Right lobe of liver (tissue), 6 donors: ENCODE measurements at regions not wholly inside any gene's neighbourhood (a gene's known extent, or its start where the extent isn't known, plus 50 kb on each side); places are given as distances from the start of the nearest gene placed in this dataset.

ENCODE experiments used
- ATAC-seq, 4 donors: fragments of 200-7000 bp; cut with Tn5 transposase; one replicate each; pipeline ENCODE4 v1.9.1; 2020; ENCODE audit warnings: mild to moderate bottlenecking in 4 of 4, moderate library complexity in 4 of 4
- DNase-seq, 3 donors: peaks; one replicate each; pipeline ENCODE4 v3.0.0-alpha.2; 2020
- H3K27ac ChIP-seq, 3 donors: fragments of 200-600 bp; one replicate each; pipeline ENCODE4 v1.8.0; 2022
- H3K27me3 ChIP-seq, 2 donors: fragments of 200-600 bp; one replicate each; pipeline ENCODE4 v1.8.0; 2022
- H3K36me3 ChIP-seq, 4 donors: fragments of 200-600 bp; sonication (generic) in 1 of 4; one replicate each; pipeline versions ENCODE4 v1.5.1 to v1.8.0; 2017 to 2022; ENCODE audit warnings: control low read depth in 1 of 4
- H3K4me1 ChIP-seq, 4 donors: fragments of 200-600 bp; sonication (generic) in 1 of 4; one replicate each; pipeline versions ENCODE4 v1.5.1 to v1.8.0; 2017 to 2022; ENCODE audit warnings: control low read depth in 1 of 4
- H3K4me3 ChIP-seq, 3 donors: fragments of 200-600 bp; one replicate each; pipeline ENCODE4 v1.8.0; 2022
- H3K9me3 ChIP-seq, 4 donors: fragments of 200-600 bp; sonication (generic) in 1 of 4; one replicate each; pipeline versions ENCODE4 v1.5.1 to v1.8.0; 2017 to 2022; ENCODE audit warnings: control low read depth in 1 of 4
- POLR2A ChIP-seq: fragments of 450-650 bp; IDR thresholded peaks from one replicate; pipeline ENCODE4 v1.6.1; 2017; ENCODE audit warnings: antibody characterized with exemption, mild to moderate bottlenecking
- WGBS: methylation state at CpG from one replicate; pipeline ENCODE4 v1.1.6; 2018; ENCODE audit warnings: low coverage, low lambda C conversion rate; ENCODE audit not compliant: insufficient coverage; ENCODE audit errors: missing lambda C conversion rate; 5-methylcytosine and 5-hydroxymethylcytosine counted together
- intact Hi-C, 2 donors: fragments of 100-400 bp; cut with DNase I; formaldehyde crosslinking; loops; one replicate each; pipeline versions ENCODE4 v1.11.2 to v1.14.1; 2022
- TF ChIP-seq, protein P1 (sequence below), 4 donors: fragments of 200-600 bp in 3 of 4; fragments of 450-650 bp in 1 of 4; IDR thresholded peaks; one replicate each; pipeline versions ENCODE4 v1.5.1 to v1.8.0; 2016 to 2022; ENCODE audit warnings: antibody characterized with exemption in 4 of 4, mild to moderate bottlenecking in 2 of 4
- donor health status: DM: no; HTN: yes; CAD: no.
- donor health status: DM: no; HTN: no; CAD: no.
- donor health status: DM: no; HTN: no; CAD: no.
- donor health status: DM: no; HTN: yes; CAD: no.
- donor health status: DM: no; HTN: yes; CAD: no.

GRCh38 chr1:38132681-38133080 lies 86.1 kb upstream of the POU3F1 start:
- H3K27ac ChIP-seq, result no peak overlapping the region
- TF ChIP-seq, protein P1, sequence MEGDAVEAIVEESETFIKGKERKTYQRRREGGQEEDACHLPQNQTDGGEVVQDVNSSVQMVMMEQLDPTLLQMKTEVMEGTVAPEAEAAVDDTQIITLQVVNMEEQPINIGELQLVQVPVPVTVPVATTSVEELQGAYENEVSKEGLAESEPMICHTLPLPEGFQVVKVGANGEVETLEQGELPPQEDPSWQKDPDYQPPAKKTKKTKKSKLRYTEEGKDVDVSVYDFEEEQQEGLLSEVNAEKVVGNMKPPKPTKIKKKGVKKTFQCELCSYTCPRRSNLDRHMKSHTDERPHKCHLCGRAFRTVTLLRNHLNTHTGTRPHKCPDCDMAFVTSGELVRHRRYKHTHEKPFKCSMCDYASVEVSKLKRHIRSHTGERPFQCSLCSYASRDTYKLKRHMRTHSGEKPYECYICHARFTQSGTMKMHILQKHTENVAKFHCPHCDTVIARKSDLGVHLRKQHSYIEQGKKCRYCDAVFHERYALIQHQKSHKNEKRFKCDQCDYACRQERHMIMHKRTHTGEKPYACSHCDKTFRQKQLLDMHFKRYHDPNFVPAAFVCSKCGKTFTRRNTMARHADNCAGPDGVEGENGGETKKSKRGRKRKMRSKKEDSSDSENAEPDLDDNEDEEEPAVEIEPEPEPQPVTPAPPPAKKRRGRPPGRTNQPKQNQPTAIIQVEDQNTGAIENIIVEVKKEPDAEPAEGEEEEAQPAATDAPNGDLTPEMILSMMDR (IDR thresholded peaks at IDR 0.05), result no peak
- TF ChIP-seq POLR2A, result no peak
- DNase-seq, result no peak
- no peaks in the 10 kb centered on the region for H3K9me3 ChIP-seq
- no peaks in the 10 kb centered on the region for H3K27me3 ChIP-seq
- H3K36me3 ChIP-seq, result no peaks in the 10 kb centered on the region
- 82% methylated on average over 6 of the region's 6 CpGs for WGBS
- intact Hi-C loops, result no loop called here
- H3K4me1 ChIP-seq, result no peaks in the 10 kb centered on the region
- no peak overlapping the region for H3K4me3 ChIP-seq
- ATAC-seq, result no peak

- no peaks in the 10 kb centered on the region for H3K27me3 ChIP-seq
- 60% methylated on average over 6 of the region's 6 CpGs for WGBS
Observed at GRCh38 chr1:38131024-38131585, 84.5 kb upstream of the POU3F1 start.

DNA sequence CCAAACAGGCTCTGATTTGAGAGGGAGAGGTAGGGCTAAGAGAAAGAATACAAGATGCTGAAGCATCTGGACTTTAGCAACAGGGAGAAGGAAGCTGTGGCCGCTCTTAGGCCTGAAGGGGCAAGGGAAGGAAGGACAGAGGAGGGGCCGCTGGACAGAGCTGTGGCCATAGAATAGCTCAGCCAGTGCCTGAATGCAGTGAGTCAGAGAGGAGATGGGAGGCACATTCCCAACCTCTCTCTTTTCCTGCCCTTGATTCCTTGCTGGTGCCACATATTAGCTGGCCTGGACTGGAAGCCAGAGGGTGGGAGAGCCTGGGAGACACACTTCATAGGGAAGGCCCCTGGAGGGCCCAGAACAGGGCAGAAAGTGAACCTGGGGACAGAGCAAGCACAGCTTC lies 83.4 kb upstream of the POU3F1 start:
- intact Hi-C loops, result no loop called here
- H3K27me3 ChIP-seq, result no peaks in the 10 kb centered on the region
- TF ChIP-seq POLR2A, result no peak
- TF ChIP-seq, protein P1 (IDR thresholded peaks at IDR 0.05), result no peak
- no peak for DNase-seq
- 80% methylated on average over 2 of the region's 2 CpGs for WGBS
- no peak for ATAC-seq
- no peaks in the 10 kb centered on the region for H3K36me3 ChIP-seq
- H3K27ac ChIP-seq, result no peak overlapping the region
- no peak overlapping the region for H3K4me3 ChIP-seq
- no peaks in the 10 kb centered on the region for H3K4me1 ChIP-seq
- H3K9me3 ChIP-seq, result no peaks in the 10 kb centered on the region

More at GRCh38 chr1:38131024-38131585, 84.5 kb upstream of the POU3F1 start:
- no peak overlapping the region for H3K4me3 ChIP-seq
- ATAC-seq, result no peak
- intact Hi-C loops, result no loop called here
- TF ChIP-seq POLR2A, result no peak
- TF ChIP-seq, protein P1 (IDR thresholded peaks at IDR 0.05), result no peak
- no peak overlapping the region for H3K27ac ChIP-seq
- no peak for DNase-seq
- no peaks in the 10 kb centered on the region for H3K4me1 ChIP-seq
- no peaks in the 10 kb centered on the region for H3K36me3 ChIP-seq
- no peaks in the 10 kb centered on the region for H3K9me3 ChIP-seq

- H3K27me3 ChIP-seq, result no peaks in the 10 kb centered on the region
- ATAC-seq, result no peak
- H3K27ac ChIP-seq, result no peak overlapping the region
- no peaks in the 10 kb centered on the region for H3K36me3 ChIP-seq
- H3K9me3 ChIP-seq, result no peaks in the 10 kb centered on the region
- 85% methylated on average over 4 of the region's 5 CpGs for WGBS
- intact Hi-C loops, result no loop called here
- H3K4me1 ChIP-seq, result no peaks in the 10 kb centered on the region
- no peak for DNase-seq
- H3K4me3 ChIP-seq, result no peak overlapping the region
- TF ChIP-seq, protein P1 (IDR thresholded peaks at IDR 0.05), result no peak
- no peak for TF ChIP-seq POLR2A
Observed at GRCh38 chr1:38129473-38129872, 82.9 kb upstream of the POU3F1 start.
